Ovary (tissue), 3 donors: ENCODE measurements at regions not wholly inside any gene's neighbourhood (a gene's known extent, or its start where the extent isn't known, plus 50 kb on each side); places are given as distances from the start of the nearest gene placed in this dataset.

Source experiments
- POLR2A ChIP-seq: fragments of 450-650 bp; IDR thresholded peaks from one replicate; pipeline ENCODE4 v1.6.1; 2017; ENCODE audit warnings: antibody characterized with exemption, mild to moderate bottlenecking, moderate library complexity
- TF ChIP-seq, protein P1 (sequence below), 3 donors: fragments of 450-650 bp in 2 of 3; fragments of 200-600 bp in 1 of 3; IDR thresholded peaks; one replicate each; pipeline versions ENCODE4 v1.5.1 to v1.8.0; 2016 to 2022; ENCODE audit warnings: antibody characterized with exemption in 3 of 3, mild to moderate bottlenecking in 1 of 3
- donor health status: DM: no; HTN: no; CAD: no.

DNA sequence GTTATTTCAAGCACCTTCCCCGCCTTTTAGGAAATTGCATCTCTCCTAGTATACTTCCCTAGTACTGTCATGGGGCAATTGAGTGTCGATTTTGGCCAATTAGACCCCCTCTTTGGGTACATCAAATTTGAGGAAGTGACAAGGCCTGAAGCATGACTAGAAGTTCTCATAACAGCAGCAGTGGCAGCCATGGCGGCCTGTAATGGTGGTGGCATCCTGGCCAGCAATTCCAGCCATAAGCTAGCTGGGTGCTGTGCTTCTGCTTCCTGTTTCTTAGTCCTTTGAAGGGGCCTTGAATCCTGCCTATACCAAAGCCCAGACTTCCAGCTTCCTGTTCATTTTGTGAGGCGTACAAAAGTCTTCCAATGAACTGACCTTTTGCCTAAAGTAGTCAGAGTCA, 523.1 kb downstream of the PLCL1 start:
- no peak for TF ChIP-seq POLR2A
- TF ChIP-seq, protein P1, sequence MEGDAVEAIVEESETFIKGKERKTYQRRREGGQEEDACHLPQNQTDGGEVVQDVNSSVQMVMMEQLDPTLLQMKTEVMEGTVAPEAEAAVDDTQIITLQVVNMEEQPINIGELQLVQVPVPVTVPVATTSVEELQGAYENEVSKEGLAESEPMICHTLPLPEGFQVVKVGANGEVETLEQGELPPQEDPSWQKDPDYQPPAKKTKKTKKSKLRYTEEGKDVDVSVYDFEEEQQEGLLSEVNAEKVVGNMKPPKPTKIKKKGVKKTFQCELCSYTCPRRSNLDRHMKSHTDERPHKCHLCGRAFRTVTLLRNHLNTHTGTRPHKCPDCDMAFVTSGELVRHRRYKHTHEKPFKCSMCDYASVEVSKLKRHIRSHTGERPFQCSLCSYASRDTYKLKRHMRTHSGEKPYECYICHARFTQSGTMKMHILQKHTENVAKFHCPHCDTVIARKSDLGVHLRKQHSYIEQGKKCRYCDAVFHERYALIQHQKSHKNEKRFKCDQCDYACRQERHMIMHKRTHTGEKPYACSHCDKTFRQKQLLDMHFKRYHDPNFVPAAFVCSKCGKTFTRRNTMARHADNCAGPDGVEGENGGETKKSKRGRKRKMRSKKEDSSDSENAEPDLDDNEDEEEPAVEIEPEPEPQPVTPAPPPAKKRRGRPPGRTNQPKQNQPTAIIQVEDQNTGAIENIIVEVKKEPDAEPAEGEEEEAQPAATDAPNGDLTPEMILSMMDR (IDR thresholded peaks at IDR 0.05) = no peak
